Hepatocyte (in vitro differentiated cells): ENCODE measurements at regions not wholly inside any gene's neighbourhood (a gene's known extent, or its start where the extent isn't known, plus 50 kb on each side); places are given as distances from the start of the nearest gene placed in this dataset.

ENCODE experiments used
- DNase-seq: peaks from one replicate; pipeline ENCODE4 v3.0.0-alpha.2; 2016; ENCODE audit warnings: low spot score
- H2AFZ ChIP-seq: fragments of 200-600 bp; sonication (generic); 2 replicates; pipeline ENCODE4 v1.6.0; 2016; ENCODE audit warnings: antibody characterized with exemption, mild to moderate bottlenecking
- H3K27ac ChIP-seq: fragments of 200-600 bp; sonication (generic); 2 replicates; pipeline ENCODE4 v1.5.1; 2016; ENCODE audit warnings: mild to moderate bottlenecking
- H3K27me3 ChIP-seq: fragments of 200-600 bp; sonication (generic); 2 replicates; pipeline ENCODE4 v1.6.1; 2016
- H3K36me3 ChIP-seq: fragments of 200-600 bp; sonication (generic); replicated peaks from 2 replicates; pipeline ENCODE4 v1.5.1; 2016; ENCODE audit warnings: low read depth; ENCODE audit not compliant: insufficient read depth
- H3K4me1 ChIP-seq: fragments of 200-600 bp; sonication (generic); 2 replicates; pipeline ENCODE4 v1.5.1; 2016; ENCODE audit warnings: mild to moderate bottlenecking, moderate library complexity; ENCODE audit not compliant: insufficient read depth
- H3K4me2 ChIP-seq: fragments of 200-600 bp; sonication (generic); 2 replicates; pipeline ENCODE4 v1.6.0; 2016
- H3K4me3 ChIP-seq: fragments of 200-600 bp; sonication (generic); 2 replicates; pipeline ENCODE4 v1.5.1; 2016; ENCODE audit warnings: mild to moderate bottlenecking
- H3K79me2 ChIP-seq: fragments of 200-600 bp; sonication (generic); 2 replicates; pipeline ENCODE4 v1.6.0; 2017; ENCODE audit warnings: mild to moderate bottlenecking
- H3K9me2 ChIP-seq: fragments of 200-600 bp; sonication (generic); replicated peaks from 2 replicates; pipeline ENCODE4 v1.6.0; 2017; ENCODE audit warnings: mild to moderate bottlenecking; ENCODE audit not compliant: insufficient read depth
- H3K9me3 ChIP-seq: fragments of 200-600 bp; sonication (generic); 2 replicates; pipeline ENCODE4 v1.5.1; 2016; ENCODE audit warnings: low read depth, mild to moderate bottlenecking
- H4K20me1 ChIP-seq: fragments of 200-600 bp; sonication (generic); 2 replicates; pipeline ENCODE4 v1.6.0; 2016; ENCODE audit warnings: mild to moderate bottlenecking; ENCODE audit not compliant: insufficient read depth, poor library complexity, severe bottlenecking
- CTCF ChIP-seq: fragments of 200-600 bp; sonication (generic); IDR thresholded peaks from 2 replicates; pipeline ENCODE4 v1.5.1; 2016; ENCODE audit warnings: antibody characterized with exemption, mild to moderate bottlenecking; ENCODE audit not compliant: poor library complexity
- EZH2 ChIP-seq: fragments of 200-600 bp; sonication (generic); IDR thresholded peaks from 2 replicates; pipeline ENCODE4 v1.6.1; 2016; ENCODE audit warnings: antibody characterized with exemption, mild to moderate bottlenecking, borderline replicate concordance
- EZH2phosphoT487 ChIP-seq: fragments of 200-600 bp; sonication (generic); IDR thresholded peaks from one replicate; pipeline ENCODE4 v1.6.1; 2018; ENCODE audit warnings: antibody characterized with exemption, mild to moderate bottlenecking, low read depth, moderate library complexity; ENCODE audit not compliant: unreplicated experiment, severe bottlenecking
- WGBS: methylation state at CpG from one replicate; pipeline ENCODE4 v1.1.6; 2016; ENCODE audit warnings: low lambda C conversion rate; ENCODE audit errors: missing lambda C conversion rate; 5-methylcytosine and 5-hydroxymethylcytosine counted together

- H3K9me3 ChIP-seq, result peaks cover 4% of the 10 kb centered on the region
These were observed 100.4 kb upstream of the GLI3 start for GRCh38 chr7:42337225-42337905.

GRCh38 chr7:42332605-42333222 is 95.7 kb upstream of the GLI3 start:
- WGBS, result 92% methylated on average over 2 of the region's 2 CpGs
- DNase-seq, result no peak
- H3K79me2 ChIP-seq, result no peaks in the 10 kb centered on the region

More at GRCh38 chr7:42337225-42337905, 100.4 kb upstream of the GLI3 start:
- no peak for DNase-seq
- no peak overlapping the region for H3K27ac ChIP-seq
- H3K4me1 ChIP-seq, result no peaks in the 10 kb centered on the region
- H3K4me3 ChIP-seq, result no peak overlapping the region
- H3K36me3 ChIP-seq, result no peaks in the 10 kb centered on the region
- no peak overlapping the region for H3K4me2 ChIP-seq
- H2AFZ ChIP-seq, result no peak overlapping the region
- TF ChIP-seq CTCF (no peak), EZH2 (no peak), EZH2phosphoT487 (no peak)
- no peaks in the 10 kb centered on the region for H3K79me2 ChIP-seq
- 96% methylated on average over 13 of the region's 13 CpGs for WGBS
- no peaks in the 10 kb centered on the region for H3K9me2 ChIP-seq
- H3K27me3 ChIP-seq, result no peaks in the 10 kb centered on the region
- no peaks in the 10 kb centered on the region for H4K20me1 ChIP-seq

GRCh38 chr7:42319631-42320030 is 82.6 kb upstream of the GLI3 start:
- 72% methylated on average over 2 of the region's 2 CpGs for WGBS
- no peak overlapping the region for H3K27ac ChIP-seq
- H3K4me3 ChIP-seq, result no peak overlapping the region
- no peaks in the 10 kb centered on the region for H3K36me3 ChIP-seq
- no peaks in the 10 kb centered on the region for H3K9me3 ChIP-seq
- no peaks in the 10 kb centered on the region for H3K4me1 ChIP-seq
- H3K27me3 ChIP-seq, result no peaks in the 10 kb centered on the region
- no peaks in the 10 kb centered on the region for H3K9me2 ChIP-seq
- no peaks in the 10 kb centered on the region for H4K20me1 ChIP-seq
- no peaks in the 10 kb centered on the region for H3K79me2 ChIP-seq
- no peak for DNase-seq
- H3K4me2 ChIP-seq, result no peak overlapping the region
- H2AFZ ChIP-seq, result no peak overlapping the region
- TF ChIP-seq EZH2phosphoT487 (no peak), EZH2 (no peak), CTCF (no peak)

More at GRCh38 chr7:42332605-42333222, 95.7 kb upstream of the GLI3 start:
- no peak overlapping the region for H2AFZ ChIP-seq
- no peaks in the 10 kb centered on the region for H3K9me2 ChIP-seq
- no peaks in the 10 kb centered on the region for H4K20me1 ChIP-seq
- H3K4me2 ChIP-seq, result no peak overlapping the region
- no peaks in the 10 kb centered on the region for H3K4me1 ChIP-seq
- H3K27ac ChIP-seq, result no peak overlapping the region
- no peak overlapping the region for H3K4me3 ChIP-seq
- H3K36me3 ChIP-seq, result no peaks in the 10 kb centered on the region
- H3K9me3 ChIP-seq, result peaks cover 4% of the 10 kb centered on the region
- H3K27me3 ChIP-seq, result no peaks in the 10 kb centered on the region
- TF ChIP-seq CTCF (no peak), EZH2phosphoT487 (no peak), EZH2 (no peak)
